Fibroblast of the conjunctiva (primary cell): ENCODE measurements at regions not wholly inside any gene's neighbourhood (a gene's known extent, or its start where the extent isn't known, plus 50 kb on each side); places are given as distances from the start of the nearest gene placed in this dataset.

Experiments
- DNase-seq: peaks from one replicate; pipeline ENCODE4 v3.0.0-alpha.2; 2010; ENCODE audit warnings: low read depth

DNA sequence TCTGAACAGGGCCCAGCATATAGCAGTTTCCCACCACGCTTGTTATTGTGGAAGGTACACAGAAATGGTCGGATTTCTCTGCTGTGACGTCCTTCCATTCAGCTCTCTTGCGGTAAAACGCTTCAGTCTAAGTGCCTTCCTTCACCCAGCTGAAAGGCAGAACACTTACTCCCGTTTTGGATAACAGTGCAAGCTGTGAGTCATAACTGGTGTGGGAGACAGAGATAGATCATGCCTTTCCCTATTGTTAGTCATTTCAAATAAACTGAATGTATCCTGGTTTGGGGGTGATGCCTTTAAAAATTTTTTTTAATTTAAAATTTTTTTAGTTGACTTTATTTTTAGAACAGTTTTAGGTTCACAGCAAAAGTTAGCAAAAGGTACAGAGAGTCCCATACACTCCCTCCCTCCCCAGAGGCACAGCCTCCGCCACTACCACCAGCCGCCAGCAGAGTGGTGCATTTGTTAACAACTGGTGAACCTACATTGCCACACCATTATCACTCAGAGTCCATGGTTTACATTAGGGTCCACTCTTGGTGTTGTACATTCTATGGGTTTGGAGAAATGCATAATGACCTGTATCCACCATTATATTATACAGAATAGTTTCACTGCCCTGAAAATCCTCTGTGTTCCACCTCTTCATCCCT lies 94.9 kb upstream of the NSMCE3 start:
- DNase-seq, result peak; percentile 1

DNA sequence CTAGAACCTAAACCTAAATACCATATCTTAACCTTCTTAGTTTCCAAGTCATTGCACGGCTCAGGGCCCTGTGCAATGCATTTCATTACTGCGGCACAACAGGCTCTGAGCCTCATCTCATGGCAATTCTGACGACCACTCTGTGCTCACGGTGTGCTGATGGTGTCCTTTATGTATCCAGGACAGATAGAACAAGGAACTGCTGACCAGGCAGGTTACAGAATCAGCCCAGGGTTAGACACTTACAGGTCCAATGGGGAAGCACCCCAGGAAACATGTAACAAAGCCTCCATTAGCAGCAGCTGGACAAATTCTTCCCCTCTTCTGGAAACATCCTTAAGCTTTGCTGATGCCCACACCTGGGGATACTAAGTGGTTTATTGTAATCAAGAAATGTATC lies 91.9 kb upstream of the NSMCE3 start:
- no peak for DNase-seq

DNA sequence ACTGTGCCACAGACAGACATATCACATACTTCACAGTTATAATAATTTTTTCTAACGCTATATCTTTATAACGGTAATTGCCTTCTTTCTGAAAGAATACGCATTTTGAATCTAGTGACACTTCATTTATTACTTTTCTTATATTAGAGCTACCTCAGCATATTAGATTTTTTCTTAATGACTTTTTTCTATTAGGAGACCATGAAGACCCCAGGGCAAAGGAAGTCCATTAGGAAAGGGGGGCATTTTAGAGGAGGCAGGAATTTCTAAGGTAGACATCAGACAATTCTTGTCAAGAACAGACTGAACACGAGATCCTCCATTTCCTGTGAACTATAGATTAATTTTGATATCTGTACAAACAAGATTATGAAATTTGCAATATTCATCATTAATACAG lies 90.5 kb upstream of the NSMCE3 start:
- no peak for DNase-seq

DNA sequence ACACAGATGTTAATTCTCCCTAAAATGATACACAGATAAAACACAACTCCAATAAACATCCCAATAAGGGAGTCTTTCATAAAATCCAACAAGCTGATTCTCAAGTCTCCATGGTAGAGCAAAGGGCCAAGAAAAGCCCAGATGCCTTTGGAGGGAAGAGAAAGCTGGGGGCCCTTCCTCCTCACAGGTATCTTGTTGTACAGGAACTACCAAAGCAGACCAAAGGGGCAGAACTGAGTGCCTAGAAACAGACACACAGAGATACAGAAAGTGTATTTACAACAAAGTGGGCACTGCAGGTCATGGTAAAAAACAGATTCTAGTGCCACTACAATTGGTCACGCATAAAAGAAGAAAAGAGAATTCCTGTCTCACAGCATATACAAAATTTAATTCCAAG lies 87.2 kb upstream of the NSMCE3 start:
- no peak for DNase-seq

DNA sequence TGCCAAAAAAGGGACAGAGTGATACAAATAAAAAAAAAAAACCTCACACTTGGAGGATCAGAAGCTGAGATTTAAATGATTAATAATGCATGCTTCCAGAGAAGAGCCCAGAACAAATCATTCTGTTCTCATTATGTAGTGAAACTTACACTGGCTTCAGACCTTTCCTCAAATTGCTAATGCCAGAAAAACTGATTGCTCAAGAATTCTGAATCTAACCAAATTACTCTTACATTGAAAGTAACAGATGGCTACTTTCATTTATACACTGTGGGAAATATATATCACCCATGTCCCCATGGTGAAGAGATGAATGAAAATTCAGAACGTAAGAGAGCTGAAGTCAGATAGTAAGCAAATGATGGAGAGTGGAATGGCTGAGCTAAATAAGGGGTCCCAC lies 85.9 kb upstream of the NSMCE3 start:
- DNase-seq, result no peak

DNA sequence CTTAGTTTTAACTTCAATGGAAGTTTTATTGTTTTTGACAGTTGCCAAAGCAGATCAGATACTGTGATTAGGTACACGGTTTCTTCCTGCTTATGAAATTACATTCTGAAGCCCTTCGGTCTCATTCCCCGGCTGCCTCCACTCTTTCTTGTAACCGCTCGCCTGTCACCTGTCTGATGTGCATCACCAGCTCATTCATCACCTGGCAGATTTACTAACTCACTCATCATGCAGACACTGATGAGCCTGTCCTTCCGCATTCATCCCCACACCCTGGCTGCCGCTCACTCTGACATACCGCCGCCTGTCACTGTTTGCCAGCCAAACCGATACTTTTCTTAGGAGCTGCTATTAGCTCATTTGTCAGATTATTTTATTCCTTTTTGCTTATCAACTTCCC lies 82.8 kb upstream of the NSMCE3 start:
- no peak for DNase-seq

DNA sequence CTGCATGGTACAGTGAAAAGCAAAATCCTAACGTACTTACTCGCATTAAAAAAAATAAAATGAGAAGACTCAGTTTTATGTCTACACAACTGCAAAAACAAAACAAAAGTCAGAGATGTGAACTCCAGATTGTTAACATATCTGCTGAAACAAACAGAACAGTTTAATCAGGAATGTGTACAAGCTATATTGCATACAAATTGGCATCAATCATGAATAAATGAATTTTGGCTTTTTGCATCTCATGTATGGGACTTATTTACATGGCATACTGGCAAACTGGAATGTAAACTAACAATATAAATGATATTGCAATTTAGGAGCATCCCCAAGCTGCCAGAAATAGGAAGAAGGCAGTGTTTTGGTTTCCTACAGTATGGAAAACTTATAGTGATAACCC lies 79.6 kb upstream of the NSMCE3 start:
- DNase-seq, result no peak

DNA sequence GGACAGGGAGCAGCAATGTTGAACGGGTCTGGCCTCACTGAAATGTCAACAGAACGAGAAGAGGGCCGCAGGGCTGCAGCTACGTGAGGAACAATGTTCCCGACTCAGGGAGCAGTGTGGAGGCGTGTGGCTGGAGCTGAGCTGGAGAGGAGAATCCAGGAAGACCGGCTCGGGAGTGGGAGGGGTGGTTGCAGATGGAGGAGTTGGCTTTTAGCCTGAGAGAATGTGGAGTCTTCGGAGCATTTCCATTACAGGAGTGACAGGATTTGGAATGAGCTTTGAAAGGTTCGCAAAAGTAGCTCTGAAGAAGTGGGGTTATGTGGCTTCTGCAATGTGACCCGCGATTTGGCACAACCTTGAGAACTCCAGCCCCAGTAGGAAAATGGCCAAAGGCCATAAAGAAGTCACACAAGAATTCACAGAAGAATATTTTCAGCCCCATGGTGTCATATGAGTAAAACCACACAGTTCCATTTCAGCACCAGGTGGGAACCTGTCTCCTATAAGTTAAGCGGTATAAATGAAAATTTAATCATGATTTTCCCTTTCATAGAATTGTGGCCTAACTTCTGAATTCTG lies 78.8 kb upstream of the NSMCE3 start:
- no peak for DNase-seq

DNA sequence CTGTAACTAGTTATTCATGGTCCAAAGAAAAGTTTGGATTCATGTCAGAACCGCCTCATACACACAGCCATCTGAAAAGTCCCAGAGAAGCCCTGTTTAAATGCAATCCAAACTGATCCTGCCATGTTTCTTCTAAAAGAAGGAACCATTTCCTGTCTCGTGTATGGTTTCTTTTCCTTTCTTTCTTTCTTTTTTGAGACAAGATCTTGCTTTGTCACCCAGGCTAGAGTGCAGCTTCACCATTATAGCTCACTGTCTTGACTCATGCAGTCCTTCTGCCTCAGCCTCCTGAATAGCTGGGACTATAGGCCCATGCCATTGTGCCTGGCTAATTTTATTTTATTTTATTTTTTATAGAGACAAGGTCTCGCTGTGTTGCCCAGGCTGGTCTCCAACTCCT lies 77.4 kb upstream of the NSMCE3 start:
- no peak for DNase-seq

DNA sequence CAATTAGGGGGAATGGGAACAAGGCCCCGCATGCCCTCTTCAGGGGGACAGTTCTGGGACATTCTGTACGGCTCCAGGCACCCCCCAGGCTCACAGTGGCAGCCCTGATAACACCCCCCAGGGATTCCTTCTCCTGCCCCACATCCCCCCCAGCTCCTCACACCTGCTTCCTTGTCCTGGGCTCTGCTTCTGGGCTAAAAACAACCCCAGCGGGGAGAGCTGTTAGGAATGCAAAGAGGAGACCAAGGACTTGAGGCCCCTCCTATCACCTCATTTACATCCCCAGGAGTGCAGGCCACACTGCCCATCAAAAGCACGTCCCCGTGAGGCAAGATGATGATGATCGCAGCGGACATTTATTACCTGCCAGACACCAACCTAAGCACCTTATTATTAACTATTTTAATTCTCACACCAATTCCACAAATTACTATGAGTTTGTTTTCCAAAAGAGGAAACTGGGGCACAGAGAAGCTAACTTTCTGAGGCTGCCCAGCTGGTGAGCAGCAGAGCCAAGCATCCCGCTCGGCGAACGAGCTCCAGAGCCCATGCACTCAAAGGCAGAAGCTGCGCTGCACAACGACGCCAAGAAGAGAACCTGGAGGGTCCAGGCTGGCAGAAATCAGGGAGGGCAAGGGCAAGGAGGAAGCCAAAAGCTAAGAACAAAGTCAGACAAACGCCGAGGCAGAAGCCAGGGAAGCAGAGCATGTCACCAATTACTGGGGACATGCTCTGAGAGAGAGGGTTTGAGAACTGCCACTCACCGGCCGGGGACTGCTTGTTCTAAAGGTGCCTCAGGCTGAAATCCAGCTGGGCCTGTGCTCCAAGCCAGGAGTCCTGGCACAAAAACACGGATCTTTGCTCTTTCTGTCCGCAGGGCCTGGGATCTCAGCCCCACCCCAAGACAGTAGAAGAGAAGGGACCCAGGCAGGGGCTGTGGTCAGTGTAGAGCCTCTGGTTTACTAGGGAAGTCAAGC lies 76.2 kb upstream of the NSMCE3 start:
- DNase-seq, result no peak

DNA sequence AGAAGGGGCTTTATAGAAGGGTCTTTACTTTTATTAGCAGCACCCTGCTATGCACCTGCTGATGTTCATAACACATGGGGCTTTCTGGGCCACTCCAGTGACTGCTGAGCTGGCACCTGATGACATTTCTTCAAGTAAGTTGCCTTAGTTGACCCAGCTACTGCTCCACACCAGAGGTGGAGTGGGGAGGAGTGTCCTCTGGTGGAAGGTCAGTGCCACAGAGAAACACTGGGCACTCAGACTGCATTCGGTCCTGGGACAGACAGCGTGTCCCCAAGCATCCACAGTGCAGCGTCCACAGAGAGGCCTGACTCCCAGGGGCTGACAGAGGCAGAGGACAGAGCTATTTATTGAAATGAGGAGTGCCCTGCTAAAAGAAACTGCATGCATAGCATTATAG lies 74.9 kb upstream of the NSMCE3 start:
- no peak for DNase-seq

DNA sequence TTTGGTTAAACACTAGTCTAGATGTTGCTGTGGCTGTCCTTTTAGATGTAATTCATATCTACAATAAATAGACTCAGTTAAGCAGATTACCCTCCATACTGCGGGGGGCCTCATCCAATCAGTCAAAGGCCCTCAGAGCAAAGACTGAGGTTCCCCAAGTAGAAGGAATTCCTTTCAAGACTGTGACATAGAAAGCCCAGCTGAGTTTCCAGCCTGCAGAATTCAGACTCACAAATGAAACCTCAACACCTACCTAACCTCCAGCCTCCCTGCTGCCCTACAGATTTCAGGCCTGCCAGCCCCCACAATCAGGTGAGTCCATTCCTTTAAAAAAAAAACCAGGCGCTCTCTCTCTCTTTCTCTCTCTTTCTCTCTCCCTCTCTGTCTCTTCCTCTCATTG lies 73.6 kb upstream of the NSMCE3 start:
- DNase-seq, result no peak

DNA sequence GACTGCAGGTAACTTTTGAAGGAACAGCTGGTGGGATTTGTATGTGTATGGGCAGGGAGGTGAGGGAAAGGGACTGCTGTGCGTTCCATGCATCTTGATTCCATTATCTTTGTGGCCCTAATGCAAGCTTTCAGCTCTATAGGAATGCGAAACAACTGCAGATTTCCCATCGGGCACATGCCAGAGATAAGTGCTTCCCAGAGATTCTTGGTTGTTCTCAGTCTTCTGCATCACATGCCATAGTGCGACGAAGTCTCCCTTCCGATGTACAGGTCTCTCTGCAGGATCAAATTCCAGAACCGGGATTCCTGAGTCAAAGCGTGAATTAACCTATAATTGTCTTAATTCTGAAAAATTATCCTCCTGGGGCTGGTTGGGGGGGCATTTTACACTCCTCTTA lies 72.6 kb upstream of the NSMCE3 start:
- DNase-seq, result no peak

DNA sequence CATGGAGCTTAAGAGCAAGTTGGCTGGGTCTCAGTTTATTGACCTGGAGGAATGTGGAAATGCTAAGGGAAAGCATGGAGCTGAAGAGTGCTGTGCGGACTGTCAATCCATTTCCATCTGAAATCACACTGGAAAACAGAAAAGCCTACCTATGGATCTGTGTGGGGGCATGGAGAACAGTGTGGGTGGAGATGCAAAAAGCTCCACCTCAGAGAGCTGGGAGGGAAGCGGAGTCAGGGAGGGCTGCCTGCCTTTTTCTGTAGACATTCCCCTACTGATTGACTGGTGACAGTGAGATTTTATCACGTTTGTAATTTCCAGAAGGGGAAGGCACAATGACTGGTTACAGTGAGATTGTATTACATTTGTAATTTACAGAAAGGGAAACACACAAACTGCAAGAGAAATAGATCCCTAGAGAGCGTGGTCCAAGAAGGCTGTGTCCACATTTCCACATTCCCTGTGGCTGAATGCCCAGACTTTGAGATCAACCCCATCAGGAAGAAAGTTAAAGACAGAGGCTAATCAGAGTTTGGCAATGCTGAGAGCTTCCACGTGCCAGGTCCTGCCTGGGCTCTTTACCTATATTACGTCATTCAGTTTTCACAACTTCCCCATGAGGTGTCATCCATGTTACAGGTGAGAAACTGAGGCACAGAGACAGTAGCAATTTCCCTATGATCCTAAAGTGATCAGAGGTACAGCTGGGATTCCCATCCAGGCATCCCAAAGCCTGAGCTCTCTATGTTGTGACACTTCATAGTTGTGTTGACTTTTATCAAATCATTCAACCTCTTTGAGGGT lies 67.7 kb upstream of the NSMCE3 start:
- DNase-seq, result peak; percentile 14

DNA sequence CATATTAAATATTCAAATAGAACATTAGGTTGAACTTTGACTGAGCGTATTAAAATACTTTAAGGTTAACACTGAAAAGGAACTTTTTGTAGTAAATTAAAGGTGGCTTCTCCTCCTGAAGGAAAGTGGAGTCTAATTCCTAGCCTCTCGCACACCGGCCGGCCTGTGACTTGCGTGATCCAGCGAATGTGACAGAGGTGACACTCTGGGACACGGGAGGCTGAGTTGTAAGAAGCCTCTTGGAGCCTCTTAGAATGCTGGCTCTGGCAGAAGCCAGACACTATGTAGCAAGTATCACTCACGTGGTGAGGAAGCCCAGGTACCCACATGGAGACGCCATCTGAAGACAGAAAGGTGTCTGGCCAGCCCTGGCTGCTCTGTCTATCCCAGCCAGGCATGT lies 64.9 kb upstream of the NSMCE3 start:
- DNase-seq, result no peak

DNA sequence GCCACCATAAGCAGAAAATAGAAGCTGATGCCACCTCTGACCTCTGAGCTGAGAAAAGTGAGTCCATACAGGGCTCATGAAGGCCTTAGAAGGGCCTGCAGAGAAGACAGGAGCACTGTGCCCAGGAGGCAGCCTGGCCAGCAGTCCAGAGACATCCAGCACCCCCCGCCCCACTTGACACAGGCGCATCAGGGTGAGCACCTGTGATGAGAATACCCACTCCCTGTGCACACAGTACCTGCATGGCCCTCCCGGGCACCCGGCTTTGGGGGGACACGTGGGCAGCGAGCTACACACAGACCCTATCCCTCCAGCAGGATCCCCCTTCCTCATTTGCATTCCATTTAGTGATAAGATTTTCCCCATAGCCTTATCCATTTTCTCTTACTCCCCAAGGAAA lies 63.6 kb upstream of the NSMCE3 start:
- DNase-seq, result no peak

DNA sequence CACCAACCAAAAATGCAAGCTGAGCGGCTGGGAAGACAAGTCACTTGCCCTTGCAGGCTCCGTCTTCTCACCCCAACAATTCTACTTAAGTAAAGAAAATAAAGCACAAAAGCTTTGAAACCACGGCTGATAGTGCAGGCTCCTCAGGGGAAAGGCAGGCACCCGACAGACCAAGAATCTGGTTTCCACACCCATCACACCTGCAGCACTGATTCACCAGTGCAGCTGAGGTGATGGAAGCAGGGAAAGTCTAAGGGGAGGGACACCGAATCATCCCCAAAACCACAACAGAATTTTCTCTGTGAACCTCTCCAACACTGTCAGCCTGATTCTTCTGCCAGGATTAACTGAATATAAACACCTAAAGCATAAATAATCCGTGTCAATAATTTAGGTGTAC lies 62.0 kb upstream of the NSMCE3 start:
- DNase-seq, result no peak

DNA sequence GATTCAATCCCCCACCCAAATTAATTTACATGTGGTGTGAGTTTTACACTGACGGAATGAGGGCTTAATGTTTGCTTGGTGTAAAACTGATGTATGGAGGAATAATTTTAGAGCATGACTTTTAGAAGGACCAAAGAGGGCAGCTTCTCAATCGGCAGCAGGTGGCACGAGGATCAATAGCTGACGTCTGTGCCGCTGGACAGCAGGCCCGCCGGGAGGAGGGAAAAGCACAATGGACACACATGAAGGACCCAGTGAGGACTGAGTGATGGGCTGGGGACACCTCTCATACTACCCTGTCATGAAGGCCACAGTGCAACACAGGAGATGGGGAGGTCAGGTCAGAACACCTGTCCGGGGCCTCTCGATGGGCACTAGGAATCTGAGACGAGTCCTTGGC lies 61.4 kb upstream of the NSMCE3 start:
- no peak for DNase-seq

DNA sequence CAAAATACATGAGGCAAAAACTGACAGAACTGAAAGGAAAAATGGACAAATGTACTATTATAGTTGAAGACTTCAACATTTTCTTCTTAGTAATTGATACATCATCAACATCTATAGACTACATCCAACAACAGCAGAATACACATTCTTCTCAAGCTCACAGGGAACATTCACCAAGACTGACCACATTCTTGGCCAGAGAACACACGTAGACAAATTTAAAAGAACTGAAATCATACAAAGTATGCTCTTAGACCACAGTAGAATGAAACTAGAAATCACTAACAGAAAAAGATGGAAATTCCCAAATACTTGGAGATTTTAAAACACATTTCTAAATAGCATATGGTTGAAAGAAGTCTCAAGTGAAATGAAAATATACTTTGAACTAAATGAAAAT lies 55.1 kb upstream of the NSMCE3 start:
- no peak for DNase-seq

DNA sequence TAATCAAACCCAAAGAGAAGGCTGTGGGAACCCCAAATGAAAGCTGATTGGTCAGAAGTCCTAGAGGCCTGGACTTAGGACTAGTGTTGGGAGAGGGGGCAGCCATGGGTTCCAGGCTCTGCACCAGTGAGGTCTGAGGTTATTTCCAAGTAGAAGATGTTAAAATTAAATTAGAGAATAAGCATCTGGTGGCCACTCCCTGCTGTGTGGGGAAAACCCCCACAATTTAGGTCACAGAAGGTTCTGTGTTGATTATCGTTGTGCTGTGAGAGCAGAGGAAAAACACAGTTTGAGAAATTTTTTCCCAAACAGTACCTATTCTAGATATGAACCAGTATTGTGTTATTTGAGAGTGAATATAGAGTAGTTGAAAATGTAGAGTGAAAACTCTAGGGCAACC lies 53.9 kb upstream of the NSMCE3 start:
- no peak for DNase-seq

DNA sequence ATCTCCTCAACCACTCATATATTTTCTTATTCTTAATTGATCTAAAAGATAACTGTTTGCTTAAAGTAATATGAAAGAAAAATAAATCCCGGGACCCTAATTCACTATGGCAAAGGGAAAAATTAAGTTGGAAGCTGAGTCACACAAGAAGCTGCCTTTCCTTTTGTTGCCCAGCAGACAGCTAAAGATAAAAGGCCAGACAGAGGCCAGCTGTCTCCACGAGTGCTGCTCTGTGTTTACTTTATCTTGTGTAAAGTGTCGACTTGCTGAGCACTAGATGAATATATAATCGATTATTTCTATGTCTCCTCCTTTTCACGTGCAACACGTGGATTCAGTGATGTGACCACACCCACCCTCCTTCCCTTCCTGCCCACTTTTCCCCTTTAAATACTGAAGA lies 52.8 kb upstream of the NSMCE3 start:
- no peak for DNase-seq

DNA sequence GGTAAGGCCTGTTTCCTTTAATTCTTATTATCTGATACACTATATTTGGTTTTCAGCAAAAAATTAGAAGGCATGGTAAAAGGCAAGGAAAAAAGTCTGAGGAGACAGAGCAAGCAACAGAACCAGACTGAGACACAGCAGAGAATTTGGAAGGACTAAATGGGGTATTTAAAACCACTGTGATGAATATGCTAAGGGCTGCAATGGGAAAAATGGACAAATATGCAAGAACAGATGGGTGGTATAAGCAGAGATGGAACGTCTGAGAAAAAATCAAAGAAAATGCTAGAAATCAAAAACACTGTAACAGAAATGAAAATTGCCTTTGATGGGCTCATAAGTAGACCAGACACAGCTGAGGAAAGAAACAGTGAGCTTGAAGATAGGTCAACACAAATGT lies 50.8 kb upstream of the NSMCE3 start:
- DNase-seq, result no peak

DNA sequence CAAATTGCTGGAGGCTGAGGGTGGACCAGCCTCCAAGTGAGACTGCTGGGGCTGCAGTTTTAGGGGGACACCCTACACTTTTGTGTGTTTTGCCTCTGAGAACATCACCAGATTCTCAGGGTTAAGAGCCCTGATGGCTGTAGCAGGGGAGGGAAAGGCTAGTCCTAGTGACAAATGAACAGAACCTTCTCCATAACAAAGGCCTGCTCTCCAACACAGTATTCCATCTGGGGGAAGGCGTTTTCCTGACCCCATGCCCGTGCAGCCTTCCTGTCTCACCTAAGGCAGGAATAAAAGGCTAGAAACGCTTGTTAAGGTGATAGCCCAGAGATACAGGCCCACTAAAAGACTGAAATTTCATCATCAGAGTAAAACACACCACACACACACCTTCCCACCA lies 50.2 kb upstream of the NSMCE3 start:
- DNase-seq, result no peak
